ENCODE measurements at regions not wholly inside any gene's neighbourhood (a gene's known extent, or its start where the extent isn't known, plus 50 kb on each side); places are given as distances from the start of the nearest gene placed in this dataset.

DNA sequence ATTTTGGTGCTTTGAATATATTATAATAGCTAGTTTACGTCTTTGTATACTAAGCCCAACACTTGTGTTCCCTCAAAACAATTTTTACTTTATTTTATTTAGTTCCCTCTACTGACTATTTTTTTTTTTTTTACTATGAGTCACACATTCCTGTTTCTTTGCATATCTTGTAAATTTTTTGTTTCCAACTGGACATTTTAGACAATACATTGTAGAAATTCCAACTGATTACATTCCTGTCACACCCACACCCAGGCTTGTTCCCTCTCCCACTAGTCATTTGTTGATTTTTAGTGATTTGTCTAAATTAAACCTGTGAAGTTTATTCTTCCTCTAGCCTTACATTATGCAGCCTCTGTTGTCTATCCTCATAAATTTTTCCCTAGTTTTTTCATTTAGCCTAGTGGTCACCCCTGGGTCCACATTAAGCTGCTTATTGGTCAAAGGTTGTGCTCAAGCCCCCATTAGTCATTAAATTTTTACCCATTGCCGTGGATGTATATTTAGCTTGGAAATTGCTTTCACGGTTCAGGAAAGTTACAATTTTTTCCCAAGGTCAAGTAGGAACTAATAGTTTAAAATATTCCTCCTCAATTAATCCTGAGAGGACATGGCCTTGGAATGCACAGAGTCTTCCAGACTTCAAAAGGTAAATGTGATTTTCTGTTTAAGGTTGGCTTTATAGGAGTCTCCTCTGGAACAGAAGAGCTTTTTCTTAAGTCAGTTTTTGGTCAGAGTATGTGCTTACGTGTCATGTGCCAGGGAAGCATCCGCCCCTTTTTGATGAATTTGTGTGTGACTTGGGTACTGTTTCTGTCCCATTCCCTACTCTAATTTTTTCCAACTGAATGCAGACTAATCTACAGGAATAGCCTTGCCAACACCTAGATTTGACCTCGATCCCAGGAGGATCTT is 207.6 kb upstream of the TMEM72 start:
- CTCF ChIA-PET, result no interaction called here

More for the DNA sequence above, 207.6 kb upstream of the TMEM72 start:
- Histone ChIP-seq H3K4me1 (ENCODE audit: control insufficient read depth in 1 of 2, insufficient read depth in 2 of 2, low read length in 2 of 2) (no peaks in the 10 kb centered on the region), H3K9ac (ENCODE audit: low read length) (no peak overlapping the region), H3K36me3 (ENCODE audit: control insufficient read depth in 1 of 2, insufficient read depth in 2 of 2, low read length in 2 of 2) (no peaks in the 10 kb centered on the region), H3K9me2 (ENCODE audit: insufficient read depth) (no peaks in the 10 kb centered on the region), H4K20me1 (ENCODE audit: insufficient read depth) (no peaks in the 10 kb centered on the region), H3K4me2 (ENCODE audit: low read length) (no peak overlapping the region), H3K27ac (ENCODE audit: low read depth, low read length) (no peak overlapping the region), H3K9me3 (ENCODE audit: control insufficient read depth in 1 of 2, insufficient read depth in 1 of 2, low read depth in 1 of 2, low read length in 2 of 2) (no peaks in the 10 kb centered on the region), H3K27me3 (ENCODE audit: insufficient read depth, low read length) (no peaks in the 10 kb centered on the region; the same call in 1 of the 2 replicates), H3K4me3 (replicated peaks in 1 of 2; ENCODE audit: low read depth in 1 of 2, low read length in 2 of 2) (no peak overlapping the region), H2AFZ (ENCODE audit: low read depth, low read length, poor library complexity, severe bottlenecking) (no peak overlapping the region), H3K79me2 (ENCODE audit: insufficient read depth, low read length) (no peaks in the 10 kb centered on the region)
- DNase-seq (ENCODE audit: low read depth, low spot score), result no peak
- BruUV-seq (replicated peaks), result no TSS peak
- intact Hi-C loops (cut with micrococcal nuclease), result no loop called here
- ChIA-PET POLR2A (no interaction called here), RAD21 (ENCODE audit: low non-redundant PET in 1 of 2, low total read pairs in 2 of 2, uncharacterized antibody in 2 of 2, unreplicated experiment in 2 of 2) (no interaction called here)
- TF ChIP-seq YY1 (IDR thresholded peaks at IDR 0.05; ENCODE audit: extremely low read depth, insufficient replicate concordance, low read depth, low read length) (no peak), ZBTB33 (IDR thresholded peaks at IDR 0.05; ENCODE audit: extremely low read depth, insufficient replicate concordance, low read length) (no peak), ZFX (IDR thresholded peaks at IDR 0.05) (no peak), FOSL1 (IDR thresholded peaks at IDR 0.05; ENCODE audit: low read depth) (no peak)
- TF ChIP-seq, protein P1, sequence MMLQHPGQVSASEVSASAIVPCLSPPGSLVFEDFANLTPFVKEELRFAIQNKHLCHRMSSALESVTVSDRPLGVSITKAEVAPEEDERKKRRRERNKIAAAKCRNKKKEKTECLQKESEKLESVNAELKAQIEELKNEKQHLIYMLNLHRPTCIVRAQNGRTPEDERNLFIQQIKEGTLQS (IDR thresholded peaks at IDR 0.05), result no peak
- ATAC-seq, result no peak

Measured in HCT116 (cell line).